HepG2 (cell line): ENCODE measurements at regions not wholly inside any gene's neighbourhood (a gene's known extent, or its start where the extent isn't known, plus 50 kb on each side); places are given as distances from the start of the nearest gene placed in this dataset.

ENCODE experiments used
- ATAC-seq: fragments of 200-7000 bp; cut with Tn5 transposase; 3 replicates; pipeline ENCODE4 v1.9.1; 2020; ENCODE audit warnings: mild to moderate bottlenecking, moderate library complexity
- BruUV-seq: library from RNA; stranded (reverse); fragments of 400-500 nt; replicated peaks from 2 replicates; lab custom pipeline; 2021; lab: Mats Ljungman, UMichigan
- CTCF ChIA-PET: fragments of 300-600 bp; formaldehyde crosslinking; extraction: SDS; loops from one replicate; lab custom pipeline; 2021; ENCODE audit warnings: low total read pairs, inconsistent platforms, low intra/inter-chr PET ratio; lab: Yijun Ruan, JAX
- POLR2A ChIA-PET: fragments of 350-600 bp; sonication (Branson Sonifier 250); formaldehyde crosslinking; loops from one replicate; lab custom pipeline; 2020; ENCODE audit warnings: antibody characterized with exemption, inconsistent platforms; lab: Yijun Ruan, JAX
- DNase-seq: peaks from one replicate; pipeline ENCODE4 v3.0.0-alpha.2; 2015; ENCODE audit warnings: low spot score
- FAIRE-seq: peaks from 3 replicates; lab custom pipeline; 2011; peaks lifted over from hg19 to GRCh38; lab: Jason Lieb, UNC
- H2AFZ ChIP-seq: one replicate; pipeline ENCODE4 v1.6.1; 2011; ENCODE audit warnings: low read length, inconsistent platforms
- H3K27ac ChIP-seq: fragments of 300-600 bp; 3 replicates; pipeline ENCODE4 v1.8.0; 2011; ENCODE audit warnings: mixed run types, mild to moderate bottlenecking, mixed read lengths, low read length, inconsistent platforms; ENCODE audit not compliant: insufficient read depth; ENCODE audit errors: extremely low read length
- H3K27me3 ChIP-seq, 2 experiments: fragments of 200-600 bp in 1 of 2; 2 replicates in 1 of 2; 3 replicates in 1 of 2; pipeline versions ENCODE4 v1.6.0 to v1.8.0; 2011; ENCODE audit warnings: low read length in 2 of 2, mild to moderate bottlenecking in 2 of 2, moderate library complexity in 2 of 2, inconsistent platforms in 1 of 2; ENCODE audit not compliant: insufficient read depth in 2 of 2, control insufficient read depth in 1 of 2
- H3K36me3 ChIP-seq, 2 experiments: fragments of 200-600 bp in 1 of 2; replicated peaks in 1 of 2; 2 replicates in 1 of 2; 3 replicates in 1 of 2; pipeline versions ENCODE4 v1.5.1 to v1.8.0; 2011; ENCODE audit warnings: low read length in 2 of 2, inconsistent platforms in 1 of 2; ENCODE audit not compliant: insufficient read depth in 2 of 2, control insufficient read depth in 1 of 2
- H3K4me1 ChIP-seq: 2 replicates; pipeline ENCODE4 v1.5.1; 2012; ENCODE audit warnings: low read length, inconsistent platforms; ENCODE audit not compliant: insufficient read depth
- H3K4me2 ChIP-seq: 2 replicates; pipeline ENCODE4 v1.6.0; 2011; ENCODE audit warnings: low read depth, low read length, inconsistent platforms
- H3K4me3 ChIP-seq, 3 experiments: fragments of 200-600 bp in 1 of 3; sonication (generic), shearing (Covaris generic) in 1 of 3; replicated peaks in 1 of 3; 2 replicates each; pipeline ENCODE4 v1.5.1; 2011 to 2016; ENCODE audit warnings: low read length in 3 of 3, inconsistent platforms in 2 of 3, low read depth in 2 of 3, mild to moderate bottlenecking in 2 of 3, control low read depth in 1 of 3, mixed read lengths in 1 of 3; ENCODE audit not compliant: insufficient read depth in 1 of 3
- H3K79me2 ChIP-seq: one replicate; pipeline ENCODE4 v1.6.1; 2011; ENCODE audit warnings: low read length, inconsistent platforms; ENCODE audit not compliant: insufficient read depth
- H3K9ac ChIP-seq: 2 replicates; pipeline ENCODE4 v1.6.0; 2011; ENCODE audit warnings: mild to moderate bottlenecking, low read depth, low read length, inconsistent platforms; ENCODE audit not compliant: insufficient read depth
- H3K9me3 ChIP-seq: 2 replicates; pipeline ENCODE4 v1.5.1; 2012; ENCODE audit warnings: mild to moderate bottlenecking, low read length
- H4K20me1 ChIP-seq: 2 replicates; pipeline ENCODE4 v1.6.0; 2011; ENCODE audit warnings: inconsistent platforms, mild to moderate bottlenecking, low read length, moderate library complexity; ENCODE audit not compliant: insufficient read depth
- FIP1L1 ChIP-seq: fragments of 200-400 bp; formaldehyde crosslinking; IDR thresholded peaks from 2 replicates; pipeline ENCODE4 v1.6.1; 2018; ENCODE audit warnings: low read depth, mild to moderate bottlenecking, low read length, moderate library complexity, borderline replicate concordance; ENCODE audit not compliant: insufficient read depth
- KLF13 ChIP-seq: sonication (generic); formaldehyde crosslinking; IDR thresholded peaks from 2 replicates; pipeline ENCODE4 v1.4.0; 2020; ENCODE audit warnings: mild to moderate bottlenecking, missing genetic modification reagents
- PAWR ChIP-seq: sonication (generic); formaldehyde crosslinking; IDR thresholded peaks from 2 replicates; pipeline ENCODE4 v1.4.0; 2020; ENCODE audit warnings: missing genetic modification reagents, mild to moderate bottlenecking, borderline replicate concordance
- RXRA ChIP-seq: sonication (generic); formaldehyde crosslinking; IDR thresholded peaks from 2 replicates; pipeline ENCODE4 v1.5.1; 2020; ENCODE audit warnings: missing genetic modification reagents
- ZNF367 ChIP-seq: sonication (generic); formaldehyde crosslinking; IDR thresholded peaks from 2 replicates; pipeline ENCODE4 v1.4.0; 2020; ENCODE audit warnings: missing genetic modification reagents, borderline replicate concordance
- ZNF775 ChIP-seq: sonication (generic); formaldehyde crosslinking; IDR thresholded peaks from 2 replicates; pipeline ENCODE4 v1.4.0; 2020; ENCODE audit warnings: missing genetic modification reagents, mild to moderate bottlenecking, moderate library complexity, borderline replicate concordance
- WGBS: methylation state at CpG from one replicate; pipeline ENCODE4 v1.1.6; 2017; ENCODE audit warnings: low lambda C conversion rate; 5-methylcytosine and 5-hydroxymethylcytosine counted together
- in situ Hi-C: cut with HindIII; loops from 2 replicates; pipeline ENCODE4 v1.10.0; 2017; ENCODE audit warnings: low pct_unique_long_range_greater_than_20kb; ENCODE audit not compliant: extremely low pct_ligation_motif_present
- intact Hi-C: fragments of 100-400 bp; cut with micrococcal nuclease; formaldehyde crosslinking; loops from one replicate; pipeline ENCODE4 v1.10.0; 2022; ENCODE audit not compliant: unreplicated experiment
- TF ChIP-seq, protein P1 (sequence below): sonication (generic); formaldehyde crosslinking; conservative IDR thresholded peaks from 2 replicates; pipeline ENCODE4 v1.4.0; 2020; ENCODE audit warnings: missing genetic modification reagents
- TF ChIP-seq, protein P2 (sequence below): sonication (generic); formaldehyde crosslinking; IDR thresholded peaks from 2 replicates; pipeline ENCODE4 v1.5.0; 2020; ENCODE audit warnings: mild to moderate bottlenecking, missing genetic modification reagents
- TF ChIP-seq, protein P3 (sequence below): sonication (generic); formaldehyde crosslinking; IDR thresholded peaks from 2 replicates; pipeline ENCODE4 v1.8.0; 2022; ENCODE audit warnings: mild to moderate bottlenecking, missing genetic modification reagents, moderate library complexity
- TF ChIP-seq, protein P4 (sequence below): sonication (generic); formaldehyde crosslinking; IDR thresholded peaks from 2 replicates; pipeline ENCODE4 v1.8.0; 2022; ENCODE audit warnings: low read depth, missing genetic modification reagents
- TF ChIP-seq, protein P5 (sequence below): sonication (generic); formaldehyde crosslinking; IDR thresholded peaks from 2 replicates; pipeline ENCODE4 v1.9.0; 2021; ENCODE audit warnings: missing genetic modification reagents, borderline replicate concordance
- TF ChIP-seq, protein P6 (sequence below): sonication (generic); formaldehyde crosslinking; IDR thresholded peaks from 2 replicates; pipeline ENCODE4 v1.5.1; 2020; ENCODE audit warnings: missing genetic modification reagents, mild to moderate bottlenecking, borderline replicate concordance

DNA sequence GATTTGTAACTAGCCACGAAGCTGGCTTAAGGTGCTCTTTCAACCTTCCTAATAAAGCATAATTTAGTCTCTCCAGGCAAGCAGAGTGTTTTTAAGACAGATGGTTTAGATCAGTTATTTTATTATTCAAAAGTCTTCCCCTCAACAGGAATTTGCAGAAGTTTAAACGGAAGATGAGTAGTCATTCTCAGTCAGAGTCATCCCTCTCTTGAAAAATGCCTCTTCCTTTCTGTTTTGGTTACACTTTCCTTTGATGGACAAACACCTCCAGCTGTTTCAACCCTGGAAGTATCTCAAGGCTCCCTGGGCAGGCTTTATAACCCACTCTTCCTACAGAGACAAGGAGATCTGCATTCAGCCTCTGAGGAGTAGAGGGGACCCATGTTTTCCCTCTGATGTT lies 60.3 kb upstream of the POU2AF2 start:
- in situ Hi-C loops (no loop called here), intact Hi-C loops (no loop called here)
- Histone ChIP-seq H3K27me3 (no peaks in the 10 kb centered on the region; a peak in 1 of 5 replicates), H2AFZ (no peak overlapping the region), H4K20me1 (no peaks in the 10 kb centered on the region), H3K27ac (no peak overlapping the region), H3K79me2 (no peaks in the 10 kb centered on the region), H3K4me2 (no peak overlapping the region), H3K4me3 (no peak overlapping the region), H3K4me1 (no peaks in the 10 kb centered on the region), H3K36me3 (no peaks in the 10 kb centered on the region), H3K9ac (no peak overlapping the region), H3K9me3 (no peaks in the 10 kb centered on the region)
- FAIRE-seq (no peak), DNase-seq (no peak), ATAC-seq (no peak)
- 2% methylated on average over 2 of the region's 2 CpGs for WGBS
- CTCF ChIA-PET: no interaction called here
- POLR2A ChIA-PET: no interaction called here
- no TSS peak for BruUV-seq
- TF ChIP-seq, protein P1, sequence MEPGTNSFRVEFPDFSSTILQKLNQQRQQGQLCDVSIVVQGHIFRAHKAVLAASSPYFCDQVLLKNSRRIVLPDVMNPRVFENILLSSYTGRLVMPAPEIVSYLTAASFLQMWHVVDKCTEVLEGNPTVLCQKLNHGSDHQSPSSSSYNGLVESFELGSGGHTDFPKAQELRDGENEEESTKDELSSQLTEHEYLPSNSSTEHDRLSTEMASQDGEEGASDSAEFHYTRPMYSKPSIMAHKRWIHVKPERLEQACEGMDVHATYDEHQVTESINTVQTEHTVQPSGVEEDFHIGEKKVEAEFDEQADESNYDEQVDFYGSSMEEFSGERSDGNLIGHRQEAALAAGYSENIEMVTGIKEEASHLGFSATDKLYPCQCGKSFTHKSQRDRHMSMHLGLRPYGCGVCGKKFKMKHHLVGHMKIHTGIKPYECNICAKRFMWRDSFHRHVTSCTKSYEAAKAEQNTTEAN (CRISPR knock-in tag): no peak
- no peak for TF ChIP-seq RXRA (CRISPR knock-in tag)
- TF ChIP-seq PAWR (CRISPR knock-in tag): no peak
- TF ChIP-seq, protein P2, sequence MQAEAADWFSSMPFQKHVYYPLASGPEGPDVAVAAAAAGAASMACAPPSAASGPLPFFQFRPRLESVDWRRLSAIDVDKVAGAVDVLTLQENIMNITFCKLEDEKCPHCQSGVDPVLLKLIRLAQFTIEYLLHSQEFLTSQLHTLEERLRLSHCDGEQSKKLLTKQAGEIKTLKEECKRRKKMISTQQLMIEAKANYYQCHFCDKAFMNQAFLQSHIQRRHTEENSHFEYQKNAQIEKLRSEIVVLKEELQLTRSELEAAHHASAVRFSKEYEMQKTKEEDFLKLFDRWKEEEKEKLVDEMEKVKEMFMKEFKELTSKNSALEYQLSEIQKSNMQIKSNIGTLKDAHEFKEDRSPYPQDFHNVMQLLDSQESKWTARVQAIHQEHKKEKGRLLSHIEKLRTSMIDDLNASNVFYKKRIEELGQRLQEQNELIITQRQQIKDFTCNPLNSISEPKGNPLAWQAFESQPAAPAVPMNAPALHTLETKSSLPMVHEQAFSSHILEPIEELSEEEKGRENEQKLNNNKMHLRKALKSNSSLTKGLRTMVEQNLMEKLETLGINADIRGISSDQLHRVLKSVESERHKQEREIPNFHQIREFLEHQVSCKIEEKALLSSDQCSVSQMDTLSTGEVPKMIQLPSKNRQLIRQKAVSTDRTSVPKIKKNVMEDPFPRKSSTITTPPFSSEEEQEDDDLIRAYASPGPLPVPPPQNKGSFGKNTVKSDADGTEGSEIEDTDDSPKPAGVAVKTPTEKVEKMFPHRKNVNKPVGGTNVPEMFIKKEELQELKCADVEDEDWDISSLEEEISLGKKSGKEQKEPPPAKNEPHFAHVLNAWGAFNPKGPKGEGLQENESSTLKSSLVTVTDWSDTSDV (CRISPR knock-in tag): no peak
- TF ChIP-seq FIP1L1: no peak
- TF ChIP-seq, protein P3, sequence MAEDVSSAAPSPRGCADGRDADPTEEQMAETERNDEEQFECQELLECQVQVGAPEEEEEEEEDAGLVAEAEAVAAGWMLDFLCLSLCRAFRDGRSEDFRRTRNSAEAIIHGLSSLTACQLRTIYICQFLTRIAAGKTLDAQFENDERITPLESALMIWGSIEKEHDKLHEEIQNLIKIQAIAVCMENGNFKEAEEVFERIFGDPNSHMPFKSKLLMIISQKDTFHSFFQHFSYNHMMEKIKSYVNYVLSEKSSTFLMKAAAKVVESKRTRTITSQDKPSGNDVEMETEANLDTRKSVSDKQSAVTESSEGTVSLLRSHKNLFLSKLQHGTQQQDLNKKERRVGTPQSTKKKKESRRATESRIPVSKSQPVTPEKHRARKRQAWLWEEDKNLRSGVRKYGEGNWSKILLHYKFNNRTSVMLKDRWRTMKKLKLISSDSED (CRISPR knock-in tag): no peak
- TF ChIP-seq, protein P4, sequence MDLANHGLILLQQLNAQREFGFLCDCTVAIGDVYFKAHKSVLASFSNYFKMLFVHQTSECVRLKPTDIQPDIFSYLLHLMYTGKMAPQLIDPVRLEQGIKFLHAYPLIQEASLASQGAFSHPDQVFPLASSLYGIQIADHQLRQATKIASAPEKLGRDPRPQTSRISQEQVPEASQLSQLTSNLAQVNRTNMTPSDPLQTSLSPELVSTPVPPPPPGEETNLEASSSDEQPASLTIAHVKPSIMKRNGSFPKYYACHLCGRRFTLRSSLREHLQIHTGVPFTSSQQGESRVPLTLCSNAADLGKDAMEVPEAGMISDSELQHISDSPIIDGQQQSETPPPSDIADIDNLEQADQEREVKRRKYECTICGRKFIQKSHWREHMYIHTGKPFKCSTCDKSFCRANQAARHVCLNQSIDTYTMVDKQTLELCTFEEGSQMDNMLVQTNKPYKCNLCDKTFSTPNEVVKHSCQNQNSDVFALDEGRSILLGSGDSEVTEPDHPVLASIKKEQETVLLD (CRISPR knock-in tag): no peak
- no peak for TF ChIP-seq ZNF775 (CRISPR knock-in tag)
- TF ChIP-seq, protein P5, sequence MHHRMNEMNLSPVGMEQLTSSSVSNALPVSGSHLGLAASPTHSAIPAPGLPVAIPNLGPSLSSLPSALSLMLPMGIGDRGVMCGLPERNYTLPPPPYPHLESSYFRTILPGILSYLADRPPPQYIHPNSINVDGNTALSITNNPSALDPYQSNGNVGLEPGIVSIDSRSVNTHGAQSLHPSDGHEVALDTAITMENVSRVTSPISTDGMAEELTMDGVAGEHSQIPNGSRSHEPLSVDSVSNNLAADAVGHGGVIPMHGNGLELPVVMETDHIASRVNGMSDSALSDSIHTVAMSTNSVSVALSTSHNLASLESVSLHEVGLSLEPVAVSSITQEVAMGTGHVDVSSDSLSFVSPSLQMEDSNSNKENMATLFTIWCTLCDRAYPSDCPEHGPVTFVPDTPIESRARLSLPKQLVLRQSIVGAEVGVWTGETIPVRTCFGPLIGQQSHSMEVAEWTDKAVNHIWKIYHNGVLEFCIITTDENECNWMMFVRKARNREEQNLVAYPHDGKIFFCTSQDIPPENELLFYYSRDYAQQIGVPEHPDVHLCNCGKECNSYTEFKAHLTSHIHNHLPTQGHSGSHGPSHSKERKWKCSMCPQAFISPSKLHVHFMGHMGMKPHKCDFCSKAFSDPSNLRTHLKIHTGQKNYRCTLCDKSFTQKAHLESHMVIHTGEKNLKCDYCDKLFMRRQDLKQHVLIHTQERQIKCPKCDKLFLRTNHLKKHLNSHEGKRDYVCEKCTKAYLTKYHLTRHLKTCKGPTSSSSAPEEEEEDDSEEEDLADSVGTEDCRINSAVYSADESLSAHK (CRISPR knock-in tag): no peak
- TF ChIP-seq ZNF367 (CRISPR knock-in tag): no peak
- no peak for TF ChIP-seq KLF13 (CRISPR knock-in tag)
- TF ChIP-seq, protein P6, sequence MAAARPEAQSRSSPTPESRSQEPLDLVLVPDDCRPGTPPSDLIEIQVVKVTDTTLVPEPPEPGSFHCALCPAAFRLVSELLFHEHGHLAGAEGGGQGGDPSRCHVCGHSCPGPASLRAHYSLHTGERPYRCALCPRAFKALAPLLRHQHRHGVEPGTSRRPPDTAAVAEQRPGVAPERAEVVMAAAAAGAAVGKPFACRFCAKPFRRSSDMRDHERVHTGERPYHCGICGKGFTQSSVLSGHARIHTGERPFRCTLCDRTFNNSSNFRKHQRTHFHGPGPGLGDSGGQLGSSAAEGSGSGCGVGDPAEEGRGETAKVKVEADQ (CRISPR knock-in tag): no peak
